H7 (cell line): ENCODE measurements at regions not wholly inside any gene's neighbourhood (a gene's known extent, or its start where the extent isn't known, plus 50 kb on each side); places are given as distances from the start of the nearest gene placed in this dataset.

Experiments
- DNase-seq: peaks from one replicate; pipeline ENCODE4 v3.0.0; 2012
- H3K27me3 ChIP-seq: 2 replicates; pipeline ENCODE4 v1.6.0; 2011; ENCODE audit warnings: mild to moderate bottlenecking, low read length; ENCODE audit not compliant: control insufficient read depth, insufficient read depth
- H3K36me3 ChIP-seq: replicated peaks from 2 replicates; pipeline ENCODE4 v1.5.1; 2011; ENCODE audit warnings: low read length; ENCODE audit not compliant: control insufficient read depth, insufficient read depth
- H3K4me3 ChIP-seq: 2 replicates; pipeline ENCODE4 v1.5.1; 2011; ENCODE audit warnings: low read depth, mild to moderate bottlenecking, control low read depth, low read length, moderate library complexity; ENCODE audit not compliant: insufficient read depth

GRCh38 chr2:10183146-10183675, 60.7 kb downstream of the RRM2 start:
- no peak overlapping the region for H3K4me3 ChIP-seq
- no peaks in the 10 kb centered on the region for H3K36me3 ChIP-seq
- H3K27me3 ChIP-seq = no peaks in the 10 kb centered on the region
- peak; percentile 19 for DNase-seq

DNA sequence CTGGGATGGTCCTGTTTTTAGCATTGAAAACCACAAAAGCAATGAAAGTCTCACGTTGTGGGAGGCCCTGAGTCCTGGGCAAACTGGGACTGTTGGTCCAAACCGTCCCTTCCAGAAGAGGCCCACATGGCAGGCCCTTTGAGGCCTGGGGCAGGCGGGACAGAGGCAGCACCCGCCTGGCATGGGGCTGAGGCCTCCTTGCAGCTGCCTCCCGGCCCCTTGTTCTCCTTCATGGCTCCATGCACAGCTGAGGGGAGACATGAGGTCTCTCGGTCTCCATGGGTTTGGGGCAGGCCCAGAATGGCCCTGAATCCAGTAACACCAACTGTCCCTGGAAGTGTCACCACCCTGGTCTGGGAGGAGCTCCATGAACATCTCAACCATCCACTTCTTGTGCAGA, 61.9 kb downstream of the RRM2 start:
- Histone ChIP-seq H3K4me3 (no peak overlapping the region), H3K36me3 (no peaks in the 10 kb centered on the region), H3K27me3 (no peaks in the 10 kb centered on the region)
- peak; percentile 23 for DNase-seq

GRCh38 chr2:10185046-10185445, 62.5 kb downstream of the RRM2 start:
- Histone ChIP-seq H3K4me3 (no peak overlapping the region), H3K36me3 (no peaks in the 10 kb centered on the region), H3K27me3 (no peaks in the 10 kb centered on the region)
- DNase-seq = no peak

DNA sequence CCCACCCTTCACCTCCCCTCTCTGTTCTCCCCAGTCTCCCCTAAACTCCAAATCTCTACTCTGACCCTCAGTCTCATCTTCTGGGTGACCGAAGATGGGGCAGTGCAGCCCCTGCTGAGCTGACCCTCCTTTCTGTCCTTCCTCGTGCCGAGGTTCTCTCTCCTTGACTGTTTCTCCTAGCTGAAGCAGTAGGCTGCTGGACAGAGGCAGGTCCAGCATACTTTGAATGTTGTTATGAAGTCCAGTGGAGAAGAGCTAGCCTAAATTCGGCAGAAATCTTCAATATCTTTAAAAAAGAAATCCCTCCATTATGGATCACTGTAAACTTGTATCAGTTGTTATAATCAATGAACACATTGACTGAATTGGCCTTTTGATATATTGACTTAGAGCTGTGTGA, 63.2 kb downstream of the RRM2 start:
- no peak for DNase-seq
- no peaks in the 10 kb centered on the region for H3K27me3 ChIP-seq
- no peaks in the 10 kb centered on the region for H3K36me3 ChIP-seq
- H3K4me3 ChIP-seq = no peak overlapping the region

- Histone ChIP-seq H3K36me3 (no peaks in the 10 kb centered on the region), H3K4me3 (no peak overlapping the region), H3K27me3 (no peaks in the 10 kb centered on the region)
- DNase-seq = peak; percentile 50
Measured at GRCh38 chr2:10186868-10187535, 64.5 kb downstream of the RRM2 start.

DNA sequence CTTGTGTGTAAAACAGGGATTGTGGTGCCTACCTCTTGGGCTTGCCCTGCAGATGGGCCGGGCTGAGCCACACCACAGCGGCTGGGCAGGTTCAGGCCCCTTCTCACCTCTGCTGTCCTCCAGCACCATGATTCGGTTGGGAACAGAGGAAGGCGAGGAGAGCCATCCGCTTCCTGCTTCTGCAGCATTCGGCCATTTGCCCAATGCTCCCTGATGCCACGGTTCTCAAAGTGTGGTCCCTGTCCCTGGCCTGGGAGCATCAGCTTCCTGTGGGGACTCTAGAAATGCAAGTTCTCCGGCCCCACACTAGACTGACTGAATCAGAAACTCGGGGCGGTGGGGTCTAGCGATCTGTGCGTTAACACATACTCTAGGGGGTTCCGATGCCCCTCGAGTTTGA, 65.1 kb downstream of the RRM2 start:
- Histone ChIP-seq H3K36me3 (no peaks in the 10 kb centered on the region), H3K4me3 (no peak overlapping the region), H3K27me3 (no peaks in the 10 kb centered on the region)
- peak; percentile 34 for DNase-seq

DNA sequence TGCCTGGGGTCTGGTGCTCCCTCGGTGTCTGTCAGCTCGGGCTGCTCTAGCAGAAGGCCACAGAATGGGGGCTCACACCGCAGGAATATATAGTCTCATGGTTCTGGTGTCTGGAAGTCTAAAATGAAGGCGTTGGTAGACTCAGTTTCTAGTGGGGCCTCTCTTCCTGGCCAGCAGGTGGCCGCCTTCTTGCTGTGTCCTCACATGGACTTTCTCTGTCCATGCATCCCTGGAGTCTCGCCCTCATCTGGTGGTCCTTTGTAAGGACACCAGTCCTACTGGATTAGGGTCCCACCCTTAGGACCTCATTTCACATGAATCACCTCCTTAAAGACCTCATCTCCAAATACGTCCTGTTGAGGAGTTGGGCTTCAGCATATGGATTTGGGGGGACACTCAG, 65.7 kb downstream of the RRM2 start:
- Histone ChIP-seq H3K36me3 (no peaks in the 10 kb centered on the region), H3K27me3 (no peaks in the 10 kb centered on the region), H3K4me3 (no peak overlapping the region)
- DNase-seq = peak; percentile 70

- no peaks in the 10 kb centered on the region for H3K27me3 ChIP-seq
- no peak for DNase-seq
- no peaks in the 10 kb centered on the region for H3K36me3 ChIP-seq
- H3K4me3 ChIP-seq = no peak overlapping the region
Measured at GRCh38 chr2:10188729-10189305, 66.3 kb downstream of the RRM2 start.

DNA sequence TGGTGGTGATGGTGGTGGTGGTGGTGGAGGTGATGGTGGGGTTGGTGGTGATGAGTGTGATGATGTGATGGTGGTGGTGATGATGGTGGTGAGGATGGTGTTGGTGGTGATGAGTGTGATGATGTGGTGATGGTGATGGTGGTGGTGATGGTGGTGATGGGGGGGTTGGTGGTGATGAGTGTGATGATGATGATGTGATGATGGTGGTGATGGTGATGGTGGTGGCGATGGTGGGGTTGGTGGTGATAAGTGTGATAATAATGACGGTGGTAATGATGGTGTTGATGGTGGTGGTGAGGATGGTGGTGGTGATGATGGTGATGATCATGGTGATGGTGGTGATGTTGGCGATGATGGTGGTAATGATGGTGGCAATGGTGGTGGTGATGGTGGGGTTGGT, 67.7 kb downstream of the RRM2 start:
- H3K4me3 ChIP-seq = no peak overlapping the region
- H3K36me3 ChIP-seq = no peaks in the 10 kb centered on the region
- no peak for DNase-seq
- H3K27me3 ChIP-seq = no peaks in the 10 kb centered on the region

GRCh38 chr2:10190737-10191532, 68.4 kb downstream of the RRM2 start:
- Histone ChIP-seq H3K4me3 (no peak overlapping the region), H3K36me3 (no peaks in the 10 kb centered on the region), H3K27me3 (no peaks in the 10 kb centered on the region)
- no peak for DNase-seq

- Histone ChIP-seq H3K36me3 (no peaks in the 10 kb centered on the region), H3K4me3 (no peak overlapping the region)
Measured at GRCh38 chr2:10191554-10191953, 69.0 kb downstream of the RRM2 start.

DNA sequence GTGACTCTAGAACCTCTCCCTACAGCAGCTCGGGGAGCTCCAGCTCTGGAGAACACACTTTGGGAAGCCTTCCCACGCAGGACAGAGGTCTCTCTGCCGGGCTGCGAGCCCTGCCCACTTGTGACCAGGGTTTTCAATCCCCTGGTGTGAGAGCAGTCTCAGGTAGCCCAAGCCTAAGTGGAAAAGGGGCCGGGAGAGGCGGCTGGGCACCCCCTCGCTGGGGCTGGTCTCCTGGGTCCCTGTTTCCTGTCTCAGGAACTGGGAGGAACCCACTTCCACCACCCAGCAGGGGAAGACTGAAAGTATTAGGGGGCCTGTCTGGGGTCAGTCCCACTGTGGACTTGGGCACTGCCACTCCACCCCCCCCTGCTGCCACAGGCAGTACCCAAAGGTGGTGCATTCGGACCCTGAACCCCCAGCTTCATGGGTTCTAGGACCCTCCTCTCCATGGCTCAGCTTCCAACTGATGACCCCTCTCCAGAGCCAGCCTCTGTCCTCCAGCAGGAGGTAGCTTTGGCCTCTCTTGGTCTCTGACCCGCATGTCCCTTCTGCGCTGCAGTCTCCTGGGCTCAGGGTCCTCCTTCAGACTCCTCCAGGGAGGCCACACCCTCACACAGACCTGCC, 70.0 kb downstream of the RRM2 start:
- DNase-seq = no peak
- Histone ChIP-seq H3K27me3 (no peaks in the 10 kb centered on the region), H3K4me3 (no peak overlapping the region), H3K36me3 (no peaks in the 10 kb centered on the region)

More at GRCh38 chr2:10191554-10191953, 69.0 kb downstream of the RRM2 start:
- H3K27me3 ChIP-seq = no peaks in the 10 kb centered on the region
- DNase-seq = peak; percentile 58

GRCh38 chr2:10193276-10193795, 70.8 kb downstream of the RRM2 start:
- Histone ChIP-seq H3K27me3 (no peaks in the 10 kb centered on the region), H3K4me3 (no peak overlapping the region), H3K36me3 (no peaks in the 10 kb centered on the region)
- no peak for DNase-seq
